H1 (cell line): ENCODE measurements at regions not wholly inside any gene's neighbourhood (a gene's known extent, or its start where the extent isn't known, plus 50 kb on each side); places are given as distances from the start of the nearest gene placed in this dataset.

ENCODE experiments used
- CTCF ChIA-PET: fragments of 300-600 bp; sonication (Branson Sonifier 250); formaldehyde crosslinking; loops from one replicate; lab custom pipeline; 2021; ENCODE audit not compliant: partially characterized antibody; lab: Charles Lee
- POLR2A ChIA-PET: fragments of 300-600 bp; sonication (Branson Sonifier 250); formaldehyde crosslinking; loops from one replicate; lab custom pipeline; 2021; ENCODE audit warnings: inconsistent platforms; ENCODE audit not compliant: partially characterized antibody; lab: Charles Lee
- DNase-seq, 2 experiments: peaks; one replicate each; pipeline versions ENCODE4 v3.0.0 to v3.0.0-alpha.2; 2010 to 2022; ENCODE audit warnings: low spot score in 2 of 2, low read depth in 1 of 2, mixed read lengths in 1 of 2
- FAIRE-seq: peaks from 2 replicates; lab custom pipeline; 2011; peaks lifted over from hg19 to GRCh38; lab: Jason Lieb, UNC
- H2AFZ ChIP-seq: 2 replicates; pipeline ENCODE4 v1.8.1; 2012; ENCODE audit warnings: low read length, inconsistent platforms
- H2AK5ac ChIP-seq: 2 replicates; pipeline ENCODE4 v1.6.1; 2013; ENCODE audit warnings: low read depth, low read length
- H2BK120ac ChIP-seq: replicated peaks from 2 replicates; pipeline ENCODE3; 2013; ENCODE audit warnings: low read depth, low read length, inconsistent platforms
- H2BK12ac ChIP-seq: 2 replicates; pipeline ENCODE4 v1.6.1; 2013; ENCODE audit warnings: low read depth, low read length
- H2BK15ac ChIP-seq: 2 replicates; pipeline ENCODE4 v1.6.1; 2013; ENCODE audit warnings: low read length
- H2BK20ac ChIP-seq: 2 replicates; pipeline ENCODE4 v1.6.1; 2013; ENCODE audit warnings: low read length
- H2BK5ac ChIP-seq: 2 replicates; pipeline ENCODE4 v1.6.1; 2013; ENCODE audit warnings: low read depth, low read length
- H3K14ac ChIP-seq: 2 replicates; pipeline ENCODE4 v1.6.1; 2013; ENCODE audit warnings: inconsistent platforms; ENCODE audit not compliant: insufficient read length
- H3K18ac ChIP-seq: 2 replicates; pipeline ENCODE4 v1.6.1; 2013; ENCODE audit warnings: low read length; ENCODE audit errors: extremely low read depth
- H3K23ac ChIP-seq: 2 replicates; pipeline ENCODE4 v1.6.1; 2013; ENCODE audit warnings: inconsistent platforms; ENCODE audit not compliant: insufficient read length
- H3K23me2 ChIP-seq: 2 replicates; pipeline ENCODE4 v1.6.1; 2013; ENCODE audit warnings: low read depth, low read length
- H3K27ac ChIP-seq: 2 replicates; pipeline ENCODE4 v1.6.1; 2011; ENCODE audit warnings: low read depth, low read length, inconsistent platforms
- H3K27me3 ChIP-seq, 4 experiments: replicated peaks in 1 of 4; 1 replicate in 1 of 4; 2 replicates in 3 of 4; pipeline versions ENCODE4 v1.6.1 to v1.8.1; 2011 to 2013; ENCODE audit warnings: low read length in 3 of 4, mild to moderate bottlenecking in 3 of 4, inconsistent platforms in 2 of 4, mixed read lengths in 2 of 4, moderate library complexity in 1 of 4; ENCODE audit not compliant: control insufficient read depth in 3 of 4, insufficient read depth in 3 of 4; ENCODE audit errors: extremely low read depth in 1 of 4
- H3K36me3 ChIP-seq, 4 experiments: 2 replicates each; pipeline versions ENCODE4 v1.6.1 to v1.8.1; 2011 to 2013; ENCODE audit warnings: mild to moderate bottlenecking in 4 of 4, low read length in 3 of 4, moderate library complexity in 2 of 4, control low read depth in 1 of 4, inconsistent platforms in 1 of 4; ENCODE audit not compliant: insufficient read depth in 4 of 4, control insufficient read depth in 2 of 4
- H3K4ac ChIP-seq: replicated peaks from 2 replicates; pipeline ENCODE3; 2013; ENCODE audit warnings: low read length, low read depth, mixed read lengths, inconsistent platforms; ENCODE audit not compliant: insufficient read length
- H3K4me1 ChIP-seq, 4 experiments: replicated peaks in 1 of 4; 1 replicate in 1 of 4; 2 replicates in 3 of 4; pipeline versions ENCODE4 v1.6.1 to v1.8.1; 2011 to 2013; ENCODE audit warnings: low read length in 3 of 4, inconsistent platforms in 2 of 4, mixed read lengths in 1 of 4; ENCODE audit not compliant: insufficient read depth in 4 of 4, control insufficient read depth in 3 of 4
- H3K4me2 ChIP-seq, 2 experiments: 2 replicates each; pipeline versions ENCODE4 v1.6.1 to v1.8.1; 2011 to 2013; ENCODE audit warnings: low read depth in 2 of 2, low read length in 2 of 2, control low read depth in 1 of 2, inconsistent platforms in 1 of 2, mild to moderate bottlenecking in 1 of 2; ENCODE audit not compliant: insufficient read depth in 1 of 2
- H3K4me3 ChIP-seq, 4 experiments: fragments of 200-600, 300-600 bp in 1 of 4; sonication (generic), shearing (Covaris generic), sonication (Bioruptor Twin) in 1 of 4; 2 replicates each; pipeline versions ENCODE4 v1.5.1 to v1.8.1; 2011 to 2016; ENCODE audit warnings: low read length in 4 of 4, low read depth in 3 of 4, control low read depth in 2 of 4, inconsistent platforms in 2 of 4, mild to moderate bottlenecking in 2 of 4, mixed read lengths in 1 of 4, moderate library complexity in 1 of 4; ENCODE audit not compliant: insufficient read depth in 2 of 4; ENCODE audit errors: extremely low read depth in 1 of 4
- H3K56ac ChIP-seq: replicated peaks from 2 replicates; pipeline ENCODE3; 2013; ENCODE audit warnings: low read depth, mild to moderate bottlenecking, mixed read lengths, low read length, inconsistent platforms; ENCODE audit not compliant: insufficient read length
- H3K79me1 ChIP-seq: 2 replicates; pipeline ENCODE4 v1.6.1; 2013; ENCODE audit warnings: low read depth, low read length, control low read depth
- H3K79me2 ChIP-seq, 2 experiments: 2 replicates each; pipeline versions ENCODE4 v1.6.1 to v1.8.1; 2012 to 2013; ENCODE audit warnings: low read length in 2 of 2, mild to moderate bottlenecking in 2 of 2, inconsistent platforms in 1 of 2; ENCODE audit not compliant: insufficient read depth in 2 of 2, control insufficient read depth in 1 of 2
- H3K9ac ChIP-seq, 4 experiments: replicated peaks in 1 of 4; 1 replicate in 1 of 4; 2 replicates in 3 of 4; pipeline versions ENCODE4 v1.6.1 to v1.8.1; 2011 to 2013; ENCODE audit warnings: low read depth in 3 of 4, low read length in 3 of 4, control low read depth in 2 of 4, mild to moderate bottlenecking in 2 of 4, moderate library complexity in 2 of 4, inconsistent platforms in 1 of 4; ENCODE audit errors: extremely low read depth in 1 of 4
- H3K9me3 ChIP-seq, 2 experiments: 2 replicates each; pipeline versions ENCODE4 v1.6.1 to v1.8.1; 2012 to 2013; ENCODE audit warnings: mild to moderate bottlenecking in 2 of 2, moderate library complexity in 2 of 2, control low read depth in 1 of 2, inconsistent platforms in 1 of 2, low read depth in 1 of 2, low read length in 1 of 2, mixed read lengths in 1 of 2; ENCODE audit not compliant: insufficient read depth in 2 of 2
- H4K20me1 ChIP-seq, 2 experiments: replicated peaks in 1 of 2; 2 replicates each; pipeline versions ENCODE3 to v1.8.1; 2011 to 2013; ENCODE audit warnings: inconsistent platforms in 2 of 2, low read length in 2 of 2, mild to moderate bottlenecking in 1 of 2; ENCODE audit not compliant: insufficient read depth in 2 of 2, control insufficient read depth in 1 of 2
- H4K5ac ChIP-seq: 2 replicates; pipeline ENCODE4 v1.6.1; 2013; ENCODE audit warnings: low read length, low read depth, mixed read lengths, inconsistent platforms; ENCODE audit not compliant: insufficient read length
- H4K8ac ChIP-seq: 2 replicates; pipeline ENCODE4 v1.8.0; 2013; ENCODE audit warnings: mild to moderate bottlenecking, moderate library complexity, low read length, inconsistent platforms; ENCODE audit not compliant: insufficient read depth; ENCODE audit errors: extremely low read depth
- H4K91ac ChIP-seq: replicated peaks from 2 replicates; pipeline ENCODE3; 2013; ENCODE audit warnings: low read length, mixed read lengths, inconsistent platforms; ENCODE audit not compliant: insufficient read length
- BCL11A ChIP-seq, 2 experiments: IDR thresholded peaks; one replicate each; pipeline ENCODE4 v1.6.1; 2011; ENCODE audit warnings: low read depth in 2 of 2, low read length in 2 of 2, mild to moderate bottlenecking in 2 of 2
- CBX8 ChIP-seq: fragments of 300-800, 300-1000 bp; sonication (generic); IDR thresholded peaks from 2 replicates; pipeline ENCODE4 v1.7.1; 2016; ENCODE audit warnings: low read depth, low read length, borderline replicate concordance
- EP300 ChIP-seq, 2 experiments: IDR thresholded peaks; 1 replicate in 1 of 2; 2 replicates in 1 of 2; pipeline ENCODE4 v1.6.1; 2011 to 2012; ENCODE audit warnings: low read depth in 2 of 2, low read length in 2 of 2, mild to moderate bottlenecking in 2 of 2, borderline replicate concordance in 1 of 2, inconsistent platforms in 1 of 2, moderate library complexity in 1 of 2
- RNF2 ChIP-seq: fragments of 200-900, 300-1000 bp; sonication (generic); IDR thresholded peaks from 2 replicates; pipeline ENCODE4 v1.7.1; 2016; ENCODE audit warnings: borderline replicate concordance, low read depth, mild to moderate bottlenecking, antibody characterized with exemption, low read length; ENCODE audit not compliant: poor library complexity, severe bottlenecking; ENCODE audit errors: missing control alignments
- TAF7 ChIP-seq: optimal IDR thresholded peaks from 2 replicates; pipeline ENCODE3; 2011; ENCODE audit warnings: low read depth, mild to moderate bottlenecking, inconsistent platforms, low read length, moderate library complexity, borderline replicate concordance
- TF ChIP-seq, protein P1 (sequence below): IDR thresholded peaks from 2 replicates; pipeline ENCODE4 v1.6.1; 2011; ENCODE audit warnings: low read length, improper control_type of control experiment

DNA sequence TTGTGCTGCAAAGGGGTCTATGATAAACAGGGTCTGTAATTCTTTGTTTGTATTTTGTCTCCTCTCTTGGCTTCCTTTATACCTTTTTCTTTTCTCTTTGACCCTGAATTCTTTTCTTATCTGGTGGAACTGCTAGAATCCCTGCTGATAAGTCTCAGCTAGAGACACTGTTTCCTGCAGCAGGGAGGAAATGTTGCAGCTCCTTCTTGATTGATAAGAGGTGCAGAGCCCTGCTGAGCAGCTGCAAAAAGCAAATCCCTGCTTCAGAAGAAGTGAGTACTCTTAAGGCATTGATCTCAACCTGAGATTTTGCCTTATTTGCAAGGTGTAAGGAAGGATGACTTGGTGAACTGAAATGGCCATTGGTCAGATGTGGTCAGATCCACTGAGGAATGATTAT lies 167.8 kb downstream of the NUP35 start:
- no peak overlapping the region for H2AFZ ChIP-seq
- peak; percentile 76 for FAIRE-seq
- TF ChIP-seq, protein P1, sequence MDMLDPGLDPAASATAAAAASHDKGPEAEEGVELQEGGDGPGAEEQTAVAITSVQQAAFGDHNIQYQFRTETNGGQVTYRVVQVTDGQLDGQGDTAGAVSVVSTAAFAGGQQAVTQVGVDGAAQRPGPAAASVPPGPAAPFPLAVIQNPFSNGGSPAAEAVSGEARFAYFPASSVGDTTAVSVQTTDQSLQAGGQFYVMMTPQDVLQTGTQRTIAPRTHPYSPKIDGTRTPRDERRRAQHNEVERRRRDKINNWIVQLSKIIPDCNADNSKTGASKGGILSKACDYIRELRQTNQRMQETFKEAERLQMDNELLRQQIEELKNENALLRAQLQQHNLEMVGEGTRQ = no peak
- TF ChIP-seq CBX8 = no peak
- TF ChIP-seq TAF7 = no peak
- peak in 1 of 2 experiments; percentile 13 for TF ChIP-seq BCL11A (IDR thresholded peaks at IDR 0.05; ENCODE audit: low read depth in 2 of 2, low read length in 2 of 2)
- TF ChIP-seq RNF2 = no peak
- TF ChIP-seq EP300 (IDR thresholded peaks at IDR 0.05; ENCODE audit: borderline replicate concordance in 1 of 2, low read depth in 2 of 2, low read length in 2 of 2) = no peak

More for the DNA sequence above, 167.8 kb downstream of the NUP35 start:
- no peaks in the 10 kb centered on the region for H3K9me3 ChIP-seq
- no peak overlapping the region for H3K18ac ChIP-seq
- H3K14ac ChIP-seq = no peak overlapping the region
- peaks cover 0 to 7% (median 0%) of the 10 kb centered on the region in 4 experiments; a peak in 4 of 7 replicates for H3K27me3 ChIP-seq
- H4K8ac ChIP-seq = no peak overlapping the region
- no peaks in the 10 kb centered on the region for H3K79me2 ChIP-seq
- H4K5ac ChIP-seq = no peak overlapping the region
- H2AK5ac ChIP-seq = no peak overlapping the region
- no peaks in the 10 kb centered on the region for H3K36me3 ChIP-seq
- H3K56ac ChIP-seq = no peak overlapping the region
- no peak overlapping the region for H3K9ac ChIP-seq
- POLR2A ChIA-PET = no interaction called here
- no peak overlapping the region for H2BK120ac ChIP-seq
- H3K4me2 ChIP-seq = no peak overlapping the region; a peak in 1 of 4 replicates
- H4K20me1 ChIP-seq = no peaks in the 10 kb centered on the region
- H3K23me2 ChIP-seq = no peaks in the 10 kb centered on the region
- peaks cover 0 to 5% (median 2%) of the 10 kb centered on the region in 4 experiments; a peak in 2 of 7 replicates for H3K4me1 ChIP-seq
- no peak overlapping the region for H2BK20ac ChIP-seq
- CTCF ChIA-PET = interaction anchor here (0.6 to 2.4 kb wide), 4 partner anchors 8 to 67 kb away, joined by 3 to 7 read pairs (median 4); no protein-coding TSS in a partner anchor
- no peak overlapping the region for H3K4me3 ChIP-seq
- H3K23ac ChIP-seq = no peak overlapping the region
- DNase-seq = no peak
- H4K91ac ChIP-seq = no peak overlapping the region
- no peak overlapping the region for H2BK5ac ChIP-seq
- no peaks in the 10 kb centered on the region for H3K79me1 ChIP-seq
- no peak overlapping the region for H2BK15ac ChIP-seq
- no peak overlapping the region for H2BK12ac ChIP-seq
- no peak overlapping the region for H3K4ac ChIP-seq
- no peak overlapping the region for H3K27ac ChIP-seq
